B cell (primary cell): ENCODE measurements at regions not wholly inside any gene's neighbourhood (a gene's known extent, or its start where the extent isn't known, plus 50 kb on each side); places are given as distances from the start of the nearest gene placed in this dataset.

ENCODE experiments used
- ATAC-seq: fragments of 200-7000 bp; cut with Tn5 transposase; one replicate; pipeline ENCODE4 v1.10.0; 2021; ENCODE audit warnings: low read depth, mild to moderate bottlenecking, moderate number of reproducible peaks, moderate library complexity
- CTCF ChIA-PET: fragments of 350-600 bp; sonication (Branson Sonifier 250); formaldehyde crosslinking; loops from one replicate; lab custom pipeline; 2021; ENCODE audit warnings: antibody characterized with exemption, inconsistent platforms; lab: Charles Lee
- POLR2A ChIA-PET: fragments of 350-600 bp; sonication (Branson Sonifier 250); formaldehyde crosslinking; loops from one replicate; lab custom pipeline; 2021; ENCODE audit warnings: antibody characterized with exemption; lab: Charles Lee
- DNase-seq: peaks from one replicate; pipeline ENCODE4 v3.0.0; 2013
- H2AFZ ChIP-seq: 2 replicates; pipeline ENCODE4 v1.6.1; 2012; ENCODE audit warnings: mild to moderate bottlenecking, low read depth, low read length; ENCODE audit not compliant: insufficient read depth, poor library complexity, severe bottlenecking
- H3K27ac ChIP-seq, 2 donors: 1 replicate in 1 of 2; 2 replicates in 1 of 2; pipeline ENCODE4 v1.5.1; 2012 to 2013; ENCODE audit warnings: low read length in 2 of 2, mild to moderate bottlenecking in 2 of 2, moderate library complexity in 1 of 2
- H3K27me3 ChIP-seq, 4 experiments: fragments of 200-600 bp in 1 of 4; sonication (generic) in 1 of 4; replicated peaks in 1 of 4; 1 replicate in 2 of 4; 2 replicates in 2 of 4; pipeline versions ENCODE4 v1.6.1 to v1.7.0; 2013 to 2016; ENCODE audit warnings: low read length in 3 of 4, mild to moderate bottlenecking in 2 of 4, mixed read lengths in 1 of 4, moderate library complexity in 1 of 4; ENCODE audit not compliant: insufficient read depth in 4 of 4, control insufficient read depth in 3 of 4; ENCODE audit errors: control extremely low read depth in 1 of 4
- H3K36me3 ChIP-seq, 2 experiments: replicated peaks in 1 of 2; 1 replicate in 1 of 2; 2 replicates in 1 of 2; pipeline versions ENCODE4 v1.6.1 to v1.7.1; 2013; ENCODE audit warnings: low read length in 1 of 2; ENCODE audit not compliant: insufficient read depth in 2 of 2, control insufficient read depth in 1 of 2; ENCODE audit errors: control extremely low read depth in 1 of 2, extremely low read depth in 1 of 2
- H3K4me1 ChIP-seq, 2 donors: fragments of 200-600 bp in 1 of 2; sonication (generic) in 1 of 2; 1 replicate in 1 of 2; 2 replicates in 1 of 2; pipeline versions ENCODE4 v1.5.1 to v1.6.1; 2013 to 2017; ENCODE audit warnings: low read length in 2 of 2; ENCODE audit not compliant: control insufficient read depth in 2 of 2, insufficient read depth in 2 of 2
- H3K4me2 ChIP-seq: replicated peaks from 2 replicates; pipeline ENCODE3; 2012; ENCODE audit warnings: mild to moderate bottlenecking, low read depth, low read length; ENCODE audit not compliant: poor library complexity, severe bottlenecking
- H3K4me3 ChIP-seq, 5 experiments: fragments of 200-600 bp in 1 of 5; sonication (generic) in 1 of 5; 1 replicate in 3 of 5; 2 replicates in 2 of 5; pipeline versions ENCODE4 v1.5.1 to v1.7.0; 2011 to 2016; ENCODE audit warnings: low read length in 4 of 5, mild to moderate bottlenecking in 4 of 5, low read depth in 2 of 5, control low read depth in 1 of 5, moderate library complexity in 1 of 5; ENCODE audit not compliant: insufficient read depth in 1 of 5; ENCODE audit errors: control extremely low read depth in 1 of 5, extremely low read depth in 1 of 5
- H3K79me2 ChIP-seq: fragments of 200-600 bp; sonication (generic); one replicate; pipeline ENCODE4 v1.6.0; 2016; ENCODE audit warnings: low read length; ENCODE audit not compliant: control insufficient read depth, insufficient read depth
- H3K9ac ChIP-seq: fragments of 200-600 bp; sonication (generic); 2 replicates; pipeline ENCODE4 v1.6.1; 2017; ENCODE audit warnings: mild to moderate bottlenecking, low read length, moderate library complexity
- H3K9me3 ChIP-seq, 3 donors: one replicate each; pipeline versions ENCODE4 v1.6.1 to v1.7.1; 2013; ENCODE audit warnings: low read length in 2 of 3; ENCODE audit not compliant: control insufficient read depth in 2 of 3, insufficient read depth in 1 of 3; ENCODE audit errors: control extremely low read depth in 1 of 3
- H4K20me1 ChIP-seq: 2 replicates; pipeline ENCODE4 v1.6.0; 2012; ENCODE audit warnings: mild to moderate bottlenecking, low read length; ENCODE audit not compliant: insufficient read depth, control insufficient read depth, poor library complexity, severe bottlenecking
- H3K27ac Mint-ChIP-seq: one replicate; pipeline ENCODE4 v1.8.0; 2021; ENCODE audit warnings: mixed read lengths
- H3K27me3 Mint-ChIP-seq: one replicate; pipeline ENCODE4 v1.8.0; 2021; ENCODE audit warnings: mixed read lengths
- H3K4me1 Mint-ChIP-seq: one replicate; pipeline ENCODE4 v1.8.0; 2021; ENCODE audit warnings: mixed read lengths
- H3K4me3 Mint-ChIP-seq: one replicate; pipeline ENCODE4 v1.8.0; 2021; ENCODE audit warnings: mixed read lengths
- H3K9me3 Mint-ChIP-seq: one replicate; pipeline ENCODE4 v1.8.0; 2022; ENCODE audit warnings: mixed read lengths; ENCODE audit not compliant: insufficient read depth
- EZH2 ChIP-seq: IDR thresholded peaks from 2 replicates; pipeline ENCODE4 v1.6.1; 2012; ENCODE audit warnings: borderline replicate concordance, low read depth, mild to moderate bottlenecking, moderate library complexity, low read length; ENCODE audit not compliant: insufficient read depth, poor library complexity, severe bottlenecking
- WGBS: methylation state at CpG from one replicate; pipeline ENCODE4 v1.1.5; 2013; ENCODE audit warnings: missing lambda C conversion rate; ENCODE audit not compliant: insufficient coverage; 5-methylcytosine and 5-hydroxymethylcytosine counted together
- intact Hi-C: fragments of 100-400 bp; cut with micrococcal nuclease; formaldehyde crosslinking; loops from one replicate; pipeline ENCODE4 v1.10.0; 2022
- TF ChIP-seq, protein P1 (sequence below): fragments of 200-600 bp; IDR thresholded peaks from one replicate; pipeline ENCODE4 v1.8.0; 2022; ENCODE audit warnings: antibody characterized with exemption, mild to moderate bottlenecking

DNA sequence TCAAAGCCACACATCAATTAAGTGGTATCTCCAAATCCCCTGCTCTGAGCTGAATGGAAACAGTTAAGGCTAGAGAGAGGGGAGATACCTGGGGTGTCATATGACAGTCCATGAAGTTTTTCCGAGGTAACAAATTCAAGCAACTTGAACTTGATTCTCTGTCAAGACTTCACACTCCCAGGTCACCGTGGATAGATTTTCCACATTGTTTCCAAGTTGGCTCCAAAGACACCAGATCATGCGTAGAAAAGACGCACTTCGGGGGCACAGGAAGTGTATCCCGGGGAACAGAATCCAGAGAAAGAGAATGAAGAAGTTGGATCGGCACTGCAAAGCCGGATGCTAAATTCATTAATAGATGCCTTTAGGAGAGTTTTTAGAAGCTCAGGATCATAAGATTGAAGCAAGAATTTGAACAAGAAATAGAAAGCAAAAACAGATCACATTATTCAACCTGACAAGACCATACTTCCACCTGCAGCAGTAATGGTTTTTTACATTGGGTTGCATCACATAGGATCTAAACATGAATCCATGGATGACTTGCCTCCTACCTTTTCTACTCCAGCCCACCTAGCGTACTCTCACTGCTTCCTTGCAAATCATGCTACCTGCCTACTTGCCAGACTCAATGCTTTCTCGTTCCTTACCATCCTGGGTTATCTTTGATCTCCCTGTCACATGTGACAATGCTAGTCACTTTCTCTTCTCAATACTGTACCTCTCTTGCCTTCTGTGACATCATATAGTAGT lies 253.0 kb upstream of the ADAMTS9 start:
- Histone ChIP-seq H3K36me3 (no peaks in the 10 kb centered on the region), H3K4me1 (no peaks in the 10 kb centered on the region), H3K27ac (no peak overlapping the region), H3K4me3 (no peak overlapping the region), H3K79me2 (no peaks in the 10 kb centered on the region), H3K4me2 (no peak overlapping the region), H3K27me3 (no peaks in the 10 kb centered on the region), H3K9me3 (no peaks in the 10 kb centered on the region), H4K20me1 (no peaks in the 10 kb centered on the region), H3K9ac (no peak overlapping the region), H2AFZ (no peak overlapping the region)
- intact Hi-C loops, result no loop called here
- Mint-ChIP-seq H3K4me1 (no peaks in the 10 kb centered on the region), H3K9me3 (peaks cover 3% of the 10 kb centered on the region), H3K4me3 (no peak overlapping the region), H3K27ac (no peak overlapping the region), H3K27me3 (no peaks in the 10 kb centered on the region)
- 90% methylated on average over 9 of the region's 10 CpGs for WGBS
- no peak for TF ChIP-seq EZH2
- ChIA-PET CTCF (no interaction called here), POLR2A (no interaction called here)
- no peak for ATAC-seq
- no peak for DNase-seq

DNA sequence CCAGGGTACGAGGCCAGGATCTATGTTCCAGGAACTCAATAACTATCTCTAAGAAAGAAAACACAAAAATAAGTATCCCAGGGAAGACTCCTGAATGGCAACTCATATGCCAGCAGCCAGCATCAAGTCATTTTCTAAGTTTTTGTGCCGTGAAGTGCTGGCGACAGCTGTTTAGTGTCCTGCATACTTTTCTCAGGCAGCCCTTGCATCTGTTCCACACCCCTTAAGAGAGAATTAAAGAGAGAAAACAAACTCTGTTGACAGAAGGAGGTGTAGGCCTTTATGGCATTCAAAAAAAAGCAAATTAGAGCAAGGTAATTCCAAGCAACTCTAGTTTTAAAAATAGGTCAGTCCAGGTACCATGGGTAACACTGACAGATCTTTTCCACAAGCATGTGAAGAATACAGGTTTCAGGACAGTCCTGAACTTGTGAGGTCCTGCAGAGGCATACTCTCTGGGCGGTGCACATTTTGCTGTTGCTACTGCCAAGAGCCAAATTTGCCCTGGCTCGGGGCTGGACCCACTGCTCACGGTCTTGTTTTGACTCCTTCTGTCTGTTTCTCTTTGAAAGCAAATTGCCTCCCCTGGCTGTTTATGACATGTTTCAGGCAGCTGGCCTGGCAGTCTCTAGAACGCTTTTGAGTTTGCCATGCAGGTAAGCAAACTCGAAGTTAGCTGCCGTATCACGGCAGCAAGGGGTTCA lies 252.1 kb upstream of the ADAMTS9 start:
- no peak for TF ChIP-seq EZH2
- TF ChIP-seq, protein P1, sequence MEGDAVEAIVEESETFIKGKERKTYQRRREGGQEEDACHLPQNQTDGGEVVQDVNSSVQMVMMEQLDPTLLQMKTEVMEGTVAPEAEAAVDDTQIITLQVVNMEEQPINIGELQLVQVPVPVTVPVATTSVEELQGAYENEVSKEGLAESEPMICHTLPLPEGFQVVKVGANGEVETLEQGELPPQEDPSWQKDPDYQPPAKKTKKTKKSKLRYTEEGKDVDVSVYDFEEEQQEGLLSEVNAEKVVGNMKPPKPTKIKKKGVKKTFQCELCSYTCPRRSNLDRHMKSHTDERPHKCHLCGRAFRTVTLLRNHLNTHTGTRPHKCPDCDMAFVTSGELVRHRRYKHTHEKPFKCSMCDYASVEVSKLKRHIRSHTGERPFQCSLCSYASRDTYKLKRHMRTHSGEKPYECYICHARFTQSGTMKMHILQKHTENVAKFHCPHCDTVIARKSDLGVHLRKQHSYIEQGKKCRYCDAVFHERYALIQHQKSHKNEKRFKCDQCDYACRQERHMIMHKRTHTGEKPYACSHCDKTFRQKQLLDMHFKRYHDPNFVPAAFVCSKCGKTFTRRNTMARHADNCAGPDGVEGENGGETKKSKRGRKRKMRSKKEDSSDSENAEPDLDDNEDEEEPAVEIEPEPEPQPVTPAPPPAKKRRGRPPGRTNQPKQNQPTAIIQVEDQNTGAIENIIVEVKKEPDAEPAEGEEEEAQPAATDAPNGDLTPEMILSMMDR, result no peak
- Mint-ChIP-seq H3K4me3 (no peak overlapping the region), H3K27me3 (no peaks in the 10 kb centered on the region), H3K4me1 (no peaks in the 10 kb centered on the region), H3K27ac (no peak overlapping the region), H3K9me3 (peaks cover 3% of the 10 kb centered on the region)
- Histone ChIP-seq H3K4me1 (no peaks in the 10 kb centered on the region), H3K9ac (no peak overlapping the region), H3K79me2 (no peaks in the 10 kb centered on the region), H3K36me3 (no peaks in the 10 kb centered on the region), H3K27ac (no peak overlapping the region), H2AFZ (no peak overlapping the region), H3K4me3 (no peak overlapping the region), H3K9me3 (no peaks in the 10 kb centered on the region), H3K27me3 (no peaks in the 10 kb centered on the region), H4K20me1 (no peaks in the 10 kb centered on the region), H3K4me2 (no peak overlapping the region)
- ChIA-PET POLR2A (no interaction called here), CTCF (no interaction called here)
- intact Hi-C loops, result no loop called here
- WGBS, result 90% methylated on average over 8 of the region's 10 CpGs
- DNase-seq (no peak), ATAC-seq (no peak)
